H9 (cell line): ENCODE measurements at regions not wholly inside any gene's neighbourhood (a gene's known extent, or its start where the extent isn't known, plus 50 kb on each side); places are given as distances from the start of the nearest gene placed in this dataset.
A peak's percentile ranks its signal among the peaks of the same experiment; 100 is the strongest.

Experiments used
- DNase-seq: peaks from one replicate; pipeline ENCODE4 v3.0.0-alpha.2; 2017
- H2AFZ ChIP-seq: one replicate; pipeline ENCODE4 v1.6.1; 2013; ENCODE audit warnings: mild to moderate bottlenecking, low read length, control low read depth, moderate library complexity
- H2AK5ac ChIP-seq: 2 replicates; pipeline ENCODE4 v1.6.1; 2013; ENCODE audit warnings: low read length, control low read depth, mixed read lengths; ENCODE audit not compliant: insufficient read length
- H2BK120ac ChIP-seq: one replicate; pipeline ENCODE4 v1.6.1; 2013; ENCODE audit warnings: low read depth, mild to moderate bottlenecking, low read length, control low read depth, inconsistent platforms; ENCODE audit not compliant: poor library complexity, severe bottlenecking
- H2BK12ac ChIP-seq: 2 replicates; pipeline ENCODE4 v1.6.1; 2013; ENCODE audit warnings: low read length, control low read depth, mixed read lengths, low read depth; ENCODE audit not compliant: insufficient read length
- H2BK15ac ChIP-seq: 2 replicates; pipeline ENCODE4 v1.6.1; 2013; ENCODE audit warnings: low read depth, low read length, control low read depth
- H2BK20ac ChIP-seq: one replicate; pipeline ENCODE4 v1.6.1; 2013; ENCODE audit warnings: low read depth, mild to moderate bottlenecking, low read length, control low read depth, inconsistent platforms; ENCODE audit not compliant: poor library complexity, severe bottlenecking
- H2BK5ac ChIP-seq: 2 replicates; pipeline ENCODE4 v1.6.1; 2013; ENCODE audit warnings: low read length, control low read depth, mixed read lengths; ENCODE audit not compliant: insufficient read length
- H3K14ac ChIP-seq: 2 replicates; pipeline ENCODE4 v1.6.1; 2013; ENCODE audit warnings: low read length, control low read depth; ENCODE audit not compliant: insufficient read depth
- H3K18ac ChIP-seq: 2 replicates; pipeline ENCODE4 v1.6.1; 2013; ENCODE audit warnings: low read depth, mild to moderate bottlenecking, mixed read lengths, low read length, control low read depth; ENCODE audit not compliant: insufficient read length
- H3K23ac ChIP-seq: 2 replicates; pipeline ENCODE4 v1.6.1; 2013; ENCODE audit warnings: low read length, control low read depth, mixed read lengths, low read depth; ENCODE audit not compliant: insufficient read length
- H3K23me2 ChIP-seq: 2 replicates; pipeline ENCODE4 v1.6.1; 2013; ENCODE audit warnings: low read depth, mild to moderate bottlenecking, mixed read lengths, low read length, control low read depth; ENCODE audit not compliant: insufficient read length, poor library complexity, severe bottlenecking
- H3K27ac ChIP-seq: 2 replicates; pipeline ENCODE4 v1.5.1; 2013; ENCODE audit warnings: low read length, control low read depth, mixed read lengths, low read depth; ENCODE audit not compliant: insufficient read length
- H3K27me3 ChIP-seq: 2 replicates; pipeline ENCODE4 v1.6.1; 2013; ENCODE audit warnings: low read length, control low read depth, inconsistent platforms; ENCODE audit not compliant: insufficient read depth
- H3K4ac ChIP-seq: 2 replicates; pipeline ENCODE4 v1.6.1; 2013; ENCODE audit warnings: low read depth, mild to moderate bottlenecking, control low read depth, inconsistent platforms, low read length, moderate library complexity
- H3K4me1 ChIP-seq: 2 replicates; pipeline ENCODE4 v1.6.1; 2013; ENCODE audit warnings: low read length, control low read depth, inconsistent platforms; ENCODE audit not compliant: insufficient read depth
- H3K4me2 ChIP-seq: 2 replicates; pipeline ENCODE4 v1.6.1; 2013; ENCODE audit warnings: low read length, control low read depth, mixed read lengths; ENCODE audit not compliant: insufficient read length, insufficient read depth
- H3K56ac ChIP-seq: 2 replicates; pipeline ENCODE4 v1.6.1; 2013; ENCODE audit warnings: low read depth, mild to moderate bottlenecking, mixed read lengths, low read length, control low read depth; ENCODE audit not compliant: insufficient read length
- H3K79me1 ChIP-seq: 2 replicates; pipeline ENCODE4 v1.6.1; 2013; ENCODE audit warnings: low read depth, mild to moderate bottlenecking, moderate library complexity, low read length, control low read depth, inconsistent platforms; ENCODE audit not compliant: insufficient read depth, poor library complexity, severe bottlenecking
- H3K79me2 ChIP-seq: 2 replicates; pipeline ENCODE4 v1.6.1; 2013; ENCODE audit warnings: low read length, control low read depth, inconsistent platforms; ENCODE audit not compliant: insufficient read depth
- H3K9ac ChIP-seq: 2 replicates; pipeline ENCODE4 v1.6.1; 2013; ENCODE audit warnings: low read length, control low read depth, mixed read lengths; ENCODE audit not compliant: insufficient read length; ENCODE audit errors: extremely low read depth
- H3K9me3 ChIP-seq: one replicate; pipeline ENCODE4 v1.6.1; 2013; ENCODE audit warnings: low read depth, low read length, inconsistent platforms; ENCODE audit not compliant: control insufficient read depth
- H3T11ph ChIP-seq: one replicate; pipeline ENCODE4 v1.6.1; 2013; ENCODE audit warnings: mild to moderate bottlenecking, low read length, control low read depth, inconsistent platforms
- H4K20me1 ChIP-seq: one replicate; pipeline ENCODE4 v1.6.1; 2013; ENCODE audit not compliant: control insufficient read depth, insufficient read length, insufficient read depth
- H4K5ac ChIP-seq: 2 replicates; pipeline ENCODE4 v1.6.1; 2013; ENCODE audit warnings: low read depth, mild to moderate bottlenecking, mixed read lengths, low read length, control low read depth; ENCODE audit not compliant: insufficient read length
- H4K8ac ChIP-seq: replicated peaks from 2 replicates; pipeline ENCODE4 v1.6.1; 2013; ENCODE audit warnings: low read length, control low read depth, mixed read lengths, low read depth; ENCODE audit not compliant: insufficient read length
- H4K91ac ChIP-seq: 2 replicates; pipeline ENCODE4 v1.6.1; 2013; ENCODE audit warnings: low read depth, mild to moderate bottlenecking, moderate library complexity, mixed read lengths, low read length, control low read depth; ENCODE audit not compliant: insufficient read length
- H3K27ac Mint-ChIP-seq, 3 experiments: 2 replicates in 2 of 3; 3 replicates in 1 of 3; pipeline ENCODE4 v1.8.0; 2020 to 2021; ENCODE audit warnings: mixed read lengths in 3 of 3, mild to moderate bottlenecking in 1 of 3, moderate library complexity in 1 of 3
- H3K27me3 Mint-ChIP-seq: 2 replicates; pipeline ENCODE4 v1.8.0; 2021; ENCODE audit warnings: low read depth, mild to moderate bottlenecking, moderate library complexity, mixed read lengths
- H3K36me3 Mint-ChIP-seq, 3 experiments: 2 replicates in 2 of 3; 3 replicates in 1 of 3; pipeline ENCODE4 v1.8.0; 2020 to 2021; ENCODE audit warnings: low read depth in 3 of 3, mixed read lengths in 3 of 3; ENCODE audit not compliant: insufficient read depth in 1 of 3
- H3K4me1 Mint-ChIP-seq, 2 experiments: 2 replicates each; pipeline ENCODE4 v1.8.0; 2020; ENCODE audit warnings: mixed read lengths in 2 of 2
- H3K4me3 Mint-ChIP-seq, 2 experiments: 2 replicates in 1 of 2; 3 replicates in 1 of 2; pipeline ENCODE4 v1.8.0; 2020 to 2021; ENCODE audit warnings: mild to moderate bottlenecking in 2 of 2, mixed read lengths in 2 of 2, moderate library complexity in 1 of 2
- H3K9me3 Mint-ChIP-seq, 2 experiments: 2 replicates in 1 of 2; 3 replicates in 1 of 2; pipeline ENCODE4 v1.8.0; 2020; ENCODE audit warnings: mild to moderate bottlenecking in 2 of 2, mixed read lengths in 2 of 2, moderate library complexity in 1 of 2
- CTCF ChIP-seq: fragments of 200-600 bp; sonication (generic); conservative IDR thresholded peaks from 3 replicates; pipeline ENCODE4 v1.8.0; 2021; ENCODE audit warnings: antibody characterized with exemption, mild to moderate bottlenecking
- whole genome bisulfite sequencing: extraction: QIAGEN DNeasy Blood & Tissue Kit; methylation state at CpG from one replicate; pipeline ENCODE4 v1.1.7; 2013; ENCODE audit warnings: missing lambda C conversion rate, low lambda C conversion rate, mixed read lengths; ENCODE audit not compliant: insufficient read length; ENCODE audit errors: extremely low coverage; 5-methylcytosine and 5-hydroxymethylcytosine counted together

DNA sequence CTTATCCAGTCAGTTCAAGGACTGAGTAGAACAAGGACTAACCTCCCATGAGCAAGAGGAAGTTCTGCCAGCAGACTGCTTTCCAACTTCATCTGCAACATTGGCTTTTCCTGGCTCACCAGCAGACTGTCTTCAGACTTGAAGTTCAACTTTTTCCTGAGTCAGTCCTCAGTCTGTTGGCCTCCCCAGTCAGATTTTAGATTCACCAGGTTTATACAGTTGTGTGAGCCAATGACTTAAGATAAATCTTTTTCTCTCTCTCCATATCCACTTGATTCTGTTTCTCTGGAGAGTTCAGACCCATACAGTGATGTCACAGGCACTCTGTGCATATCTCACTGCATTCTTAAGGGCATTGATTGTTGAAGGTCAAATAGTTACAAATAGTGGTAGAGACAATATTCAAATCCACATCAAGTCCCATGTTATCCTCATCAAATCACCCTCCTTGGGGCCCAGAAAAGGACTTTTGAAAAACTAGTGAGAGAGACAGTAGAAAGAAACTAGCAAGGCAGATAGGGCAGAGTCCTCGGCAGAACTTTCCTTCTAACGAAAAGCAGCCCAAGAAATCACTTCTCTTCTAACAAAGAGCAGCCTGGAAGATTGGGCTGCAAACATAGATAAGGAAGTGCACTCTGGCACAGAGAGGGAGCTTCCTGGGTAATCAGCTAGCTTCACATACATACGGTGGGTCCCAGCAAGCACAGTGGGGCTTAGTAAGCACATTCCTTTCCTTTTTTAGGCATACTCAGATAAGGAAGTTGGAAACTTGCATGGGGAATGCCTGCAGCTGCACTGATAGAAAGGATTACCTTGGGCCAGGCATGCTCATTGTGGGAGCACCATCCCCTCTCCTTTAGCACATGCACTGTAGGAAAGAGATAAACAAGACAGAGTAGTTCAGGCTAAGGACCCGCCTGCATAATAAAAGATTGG is 132.3 kb upstream of the FAM20A start:
- no peak overlapping the region for H2AK5ac ChIP-seq
- H3K27ac Mint-ChIP-seq, result peak overlapping the region; percentile 90 to 99 (median 95)
- H3K4ac ChIP-seq, result peak overlapping the region; percentile 10; the same call in 1 of the 2 replicates
- no peak for TF ChIP-seq CTCF
- H2AFZ ChIP-seq, result no peak overlapping the region
- H3K4me2 ChIP-seq, result no peak overlapping the region
- H2BK15ac ChIP-seq, result no peak overlapping the region
- H3K36me3 Mint-ChIP-seq, result peaks cover 5 to 43% (median 22%) of the 10 kb centered on the region in 3 experiments; a peak in 6 of 7 replicates
- H3K79me2 ChIP-seq, result no peaks in the 10 kb centered on the region
- no peak overlapping the region for H3K56ac ChIP-seq
- no peaks in the 10 kb centered on the region for H3K27me3 ChIP-seq
- no peaks in the 10 kb centered on the region for H3K27me3 Mint-ChIP-seq
- H3K9me3 Mint-ChIP-seq, result peaks cover 27 to 37% of the 10 kb centered on the region in 2 experiments; a peak in 4 of 5 replicates
- no peak overlapping the region for H4K8ac ChIP-seq
- no peak overlapping the region for H4K91ac ChIP-seq
- peaks cover 52 to 62% of the 10 kb centered on the region in 2 experiments for H3K4me1 Mint-ChIP-seq
- H3K9ac ChIP-seq, result no peak overlapping the region
- H3K4me1 ChIP-seq, result peaks cover 5% of the 10 kb centered on the region; the same call in 1 of the 2 replicates
- no peak overlapping the region for H4K5ac ChIP-seq
- H2BK12ac ChIP-seq, result peak overlapping the region; percentile 60
- H3K14ac ChIP-seq, result peak overlapping the region; percentile 41; the same call in 1 of the 2 replicates
- no peaks in the 10 kb centered on the region for H3K79me1 ChIP-seq
- H4K20me1 ChIP-seq, result no peaks in the 10 kb centered on the region
- no peaks in the 10 kb centered on the region for H3K23me2 ChIP-seq
- no peak overlapping the region for H3K4me3 Mint-ChIP-seq
- H2BK120ac ChIP-seq, result no peak overlapping the region
- WGBS, result no CpG with 5 or more reads among the region's 4 CpGs
- DNase-seq, result peak; percentile 70
- no peaks in the 10 kb centered on the region for H3K9me3 ChIP-seq
- H3K23ac ChIP-seq, result no peak overlapping the region
- H3K18ac ChIP-seq, result no peak overlapping the region
- peak overlapping the region; percentile 80 for H3K27ac ChIP-seq
- H3T11ph ChIP-seq, result peak overlapping the region; percentile 25
- H2BK20ac ChIP-seq, result peak overlapping the region; percentile 65
- H2BK5ac ChIP-seq, result no peak overlapping the region
